C4-2B (cell line): ENCODE measurements at regions not wholly inside any gene's neighbourhood (a gene's known extent, or its start where the extent isn't known, plus 50 kb on each side); places are given as distances from the start of the nearest gene placed in this dataset.

ENCODE experiments used
- ZFX ChIP-seq: fragments of 450-650 bp; IDR thresholded peaks from 2 replicates; pipeline ENCODE4 v1.6.1; 2017
- TF ChIP-seq, protein P1 (sequence below): fragments of 450-650 bp; conservative IDR thresholded peaks from 2 replicates; pipeline ENCODE4 v1.5.1; 2017; ENCODE audit warnings: mild to moderate bottlenecking

DNA sequence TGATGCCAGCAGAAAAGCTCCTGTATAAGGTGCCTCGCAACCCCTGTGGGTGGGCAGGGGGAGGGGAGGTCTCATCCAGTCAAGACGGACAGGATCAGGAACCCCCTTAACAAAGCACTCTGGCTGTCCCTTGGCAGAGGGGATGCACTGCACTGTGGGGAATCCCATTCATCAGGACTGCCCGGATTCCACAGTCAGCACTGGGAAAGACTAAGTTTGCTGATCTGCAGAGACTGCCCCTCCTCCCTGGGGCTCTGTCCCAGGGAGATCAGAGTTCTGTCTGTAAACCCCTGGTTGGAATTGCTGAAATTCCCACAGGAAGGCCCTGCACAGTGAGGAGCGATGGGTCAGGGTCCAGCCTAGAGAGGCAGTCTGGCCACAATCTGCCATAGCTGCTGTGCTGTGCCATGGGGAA, 149.5 kb upstream of the RBBP8 start:
- TF ChIP-seq, protein P1, sequence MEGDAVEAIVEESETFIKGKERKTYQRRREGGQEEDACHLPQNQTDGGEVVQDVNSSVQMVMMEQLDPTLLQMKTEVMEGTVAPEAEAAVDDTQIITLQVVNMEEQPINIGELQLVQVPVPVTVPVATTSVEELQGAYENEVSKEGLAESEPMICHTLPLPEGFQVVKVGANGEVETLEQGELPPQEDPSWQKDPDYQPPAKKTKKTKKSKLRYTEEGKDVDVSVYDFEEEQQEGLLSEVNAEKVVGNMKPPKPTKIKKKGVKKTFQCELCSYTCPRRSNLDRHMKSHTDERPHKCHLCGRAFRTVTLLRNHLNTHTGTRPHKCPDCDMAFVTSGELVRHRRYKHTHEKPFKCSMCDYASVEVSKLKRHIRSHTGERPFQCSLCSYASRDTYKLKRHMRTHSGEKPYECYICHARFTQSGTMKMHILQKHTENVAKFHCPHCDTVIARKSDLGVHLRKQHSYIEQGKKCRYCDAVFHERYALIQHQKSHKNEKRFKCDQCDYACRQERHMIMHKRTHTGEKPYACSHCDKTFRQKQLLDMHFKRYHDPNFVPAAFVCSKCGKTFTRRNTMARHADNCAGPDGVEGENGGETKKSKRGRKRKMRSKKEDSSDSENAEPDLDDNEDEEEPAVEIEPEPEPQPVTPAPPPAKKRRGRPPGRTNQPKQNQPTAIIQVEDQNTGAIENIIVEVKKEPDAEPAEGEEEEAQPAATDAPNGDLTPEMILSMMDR = no peak
- no peak for TF ChIP-seq ZFX
